ENCODE measurements at regions not wholly inside any gene's neighbourhood (a gene's known extent, or its start where the extent isn't known, plus 50 kb on each side); places are given as distances from the start of the nearest gene placed in this dataset.

- DNase-seq (ENCODE audit: low spot score): no peak
Measured at GRCh38 chr13:104065328-104065727, 999.1 kb upstream of the SLC10A2 start.

- DNase-seq (ENCODE audit: low spot score): no peak
Measured at GRCh38 chr13:104057861-104058260, 991.6 kb upstream of the SLC10A2 start.

GRCh38 chr13:104045907-104046306 lies 979.7 kb upstream of the SLC10A2 start:
- DNase-seq (ENCODE audit: low spot score): no peak

- DNase-seq (ENCODE audit: low spot score): no peak
Measured at GRCh38 chr13:104043184-104043583, 977.0 kb upstream of the SLC10A2 start.

- no peak for DNase-seq (ENCODE audit: low spot score)
Measured at GRCh38 chr13:104034891-104035290, 968.7 kb upstream of the SLC10A2 start.

GRCh38 chr13:104025303-104025702 lies 959.1 kb upstream of the SLC10A2 start:
- no peak for DNase-seq (ENCODE audit: low spot score)

GRCh38 chr13:104024416-104025170 lies 958.4 kb upstream of the SLC10A2 start:
- no peak for DNase-seq (ENCODE audit: low spot score)

GRCh38 chr13:104021806-104022397 lies 955.7 kb upstream of the SLC10A2 start:
- no peak for DNase-seq (ENCODE audit: low spot score)

- no peak for DNase-seq (ENCODE audit: low spot score)
Measured at GRCh38 chr13:104017317-104017716, 951.1 kb upstream of the SLC10A2 start.

- DNase-seq (ENCODE audit: low spot score): no peak
Measured at GRCh38 chr13:104015646-104016396, 949.6 kb upstream of the SLC10A2 start.

- DNase-seq (ENCODE audit: low spot score): no peak
Measured at GRCh38 chr13:104014803-104015645, 948.8 kb upstream of the SLC10A2 start.

- DNase-seq (ENCODE audit: low spot score): no peak
Measured at GRCh38 chr13:104011505-104012241, 945.5 kb upstream of the SLC10A2 start.

GRCh38 chr13:104008541-104009435 lies 942.6 kb upstream of the SLC10A2 start:
- no peak for DNase-seq (ENCODE audit: low spot score)

- DNase-seq (ENCODE audit: low spot score): no peak
Measured at GRCh38 chr13:104008075-104008474, 941.9 kb upstream of the SLC10A2 start.

GRCh38 chr13:104006625-104007075 lies 940.4 kb upstream of the SLC10A2 start:
- DNase-seq (ENCODE audit: low spot score): no peak

GRCh38 chr13:104004572-104004971 lies 938.4 kb upstream of the SLC10A2 start:
- DNase-seq (ENCODE audit: low spot score): no peak

- DNase-seq (ENCODE audit: low spot score): no peak
Measured at GRCh38 chr13:104002216-104002615, 936.0 kb upstream of the SLC10A2 start.

GRCh38 chr13:104001766-104002165 lies 935.5 kb upstream of the SLC10A2 start:
- no peak for DNase-seq (ENCODE audit: low spot score)

GRCh38 chr13:103996733-103997132 lies 930.5 kb upstream of the SLC10A2 start:
- DNase-seq (ENCODE audit: low spot score): no peak

GRCh38 chr13:103983948-103984347 lies 917.7 kb upstream of the SLC10A2 start:
- no peak for DNase-seq (ENCODE audit: low spot score)

Measured in AG08395 (cell line).